Breast epithelium (tissue), 3 donors: ENCODE measurements at regions not wholly inside any gene's neighbourhood (a gene's known extent, or its start where the extent isn't known, plus 50 kb on each side); places are given as distances from the start of the nearest gene placed in this dataset.

Source experiments
- POLR2A ChIP-seq: fragments of 450-650 bp; IDR thresholded peaks from one replicate; pipeline ENCODE4 v1.6.1; 2016; ENCODE audit warnings: antibody characterized with exemption, mild to moderate bottlenecking, moderate library complexity
- POLR2AphosphoS5 ChIP-seq, 3 donors: sonication (generic); formaldehyde crosslinking; IDR thresholded peaks; one replicate each; pipeline ENCODE4 v1.6.1; 2017; ENCODE audit warnings: antibody characterized with exemption in 3 of 3
- TF ChIP-seq, protein P1 (sequence below), 3 donors: fragments of 450-650 bp; IDR thresholded peaks; one replicate each; pipeline ENCODE4 v1.5.1; 2016 to 2017; ENCODE audit warnings: antibody characterized with exemption in 3 of 3, mild to moderate bottlenecking in 3 of 3, moderate library complexity in 3 of 3

DNA sequence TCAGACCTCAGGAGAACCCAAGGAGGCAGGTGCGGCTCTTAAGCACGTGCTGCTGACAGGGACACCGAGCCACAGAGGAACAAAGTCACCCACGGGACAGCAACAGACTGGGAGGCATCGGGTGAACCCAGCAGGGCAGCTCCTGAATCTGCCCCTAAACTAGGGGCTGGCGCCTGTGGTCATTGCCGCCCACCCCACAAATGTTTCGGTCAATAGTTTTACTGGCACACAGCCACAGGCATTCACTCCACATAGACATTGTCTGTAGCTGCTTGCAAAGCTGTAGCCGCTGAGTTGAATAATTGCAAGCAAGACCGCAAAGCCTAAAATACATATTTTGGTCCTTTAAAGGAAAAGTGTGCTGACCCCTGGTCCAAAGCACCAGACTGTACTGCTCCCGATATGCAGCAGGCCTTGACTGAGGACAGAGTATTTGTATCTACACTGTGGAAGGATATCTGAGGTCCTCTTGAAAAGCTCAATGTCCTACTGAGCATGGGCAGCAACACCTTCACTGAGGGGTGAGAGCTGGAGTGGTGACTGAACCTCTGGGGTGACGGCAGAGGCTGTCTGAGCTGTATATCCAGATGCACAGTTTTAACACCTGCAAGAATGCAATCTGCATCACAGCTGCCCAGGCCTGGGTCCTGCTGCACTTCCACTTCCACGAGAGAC, 310.3 kb downstream of the THBS2 start:
- TF ChIP-seq, protein P1, sequence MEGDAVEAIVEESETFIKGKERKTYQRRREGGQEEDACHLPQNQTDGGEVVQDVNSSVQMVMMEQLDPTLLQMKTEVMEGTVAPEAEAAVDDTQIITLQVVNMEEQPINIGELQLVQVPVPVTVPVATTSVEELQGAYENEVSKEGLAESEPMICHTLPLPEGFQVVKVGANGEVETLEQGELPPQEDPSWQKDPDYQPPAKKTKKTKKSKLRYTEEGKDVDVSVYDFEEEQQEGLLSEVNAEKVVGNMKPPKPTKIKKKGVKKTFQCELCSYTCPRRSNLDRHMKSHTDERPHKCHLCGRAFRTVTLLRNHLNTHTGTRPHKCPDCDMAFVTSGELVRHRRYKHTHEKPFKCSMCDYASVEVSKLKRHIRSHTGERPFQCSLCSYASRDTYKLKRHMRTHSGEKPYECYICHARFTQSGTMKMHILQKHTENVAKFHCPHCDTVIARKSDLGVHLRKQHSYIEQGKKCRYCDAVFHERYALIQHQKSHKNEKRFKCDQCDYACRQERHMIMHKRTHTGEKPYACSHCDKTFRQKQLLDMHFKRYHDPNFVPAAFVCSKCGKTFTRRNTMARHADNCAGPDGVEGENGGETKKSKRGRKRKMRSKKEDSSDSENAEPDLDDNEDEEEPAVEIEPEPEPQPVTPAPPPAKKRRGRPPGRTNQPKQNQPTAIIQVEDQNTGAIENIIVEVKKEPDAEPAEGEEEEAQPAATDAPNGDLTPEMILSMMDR (IDR thresholded peaks at IDR 0.05) = no peak
- TF ChIP-seq POLR2AphosphoS5 (IDR thresholded peaks at IDR 0.05) = no peak
- TF ChIP-seq POLR2A = no peak
